ENCODE measurements at regions not wholly inside any gene's neighbourhood (a gene's known extent, or its start where the extent isn't known, plus 50 kb on each side); places are given as distances from the start of the nearest gene placed in this dataset.

- TF ChIP-seq CTCF (IDR thresholded peaks at IDR 0.05; ENCODE audit: low read length) (no peak), EZH2 (IDR thresholded peaks at IDR 0.05; ENCODE audit: borderline replicate concordance, low read length) (no peak)
Measured at GRCh38 chr5:158154226-158155005, 295.5 kb upstream of the CLINT1 start.
